Activated naive CD8-positive, alpha-beta T cell treated with anti-CD3 and anti-CD28 coated beads, Interleukin-2, amount 50 U/mL, for 16 hours (primary cell): ENCODE measurements at regions not wholly inside any gene's neighbourhood (a gene's known extent, or its start where the extent isn't known, plus 50 kb on each side); places are given as distances from the start of the nearest gene placed in this dataset.
"Not testable (repeated sequence)": the region's sequence is repeated elsewhere in the genome, so short reads cannot be mapped to it uniquely, and the experiment has no call there.

Experiments
- DNase-seq: peaks from one replicate; pipeline ENCODE4 v3.0.0-alpha.2; 2020; ENCODE audit warnings: low read depth, low spot score

GRCh38 chr9:29100762-29101161 is 1527.5 kb upstream of the C9orf72 start:
- DNase-seq: no peak

DNA sequence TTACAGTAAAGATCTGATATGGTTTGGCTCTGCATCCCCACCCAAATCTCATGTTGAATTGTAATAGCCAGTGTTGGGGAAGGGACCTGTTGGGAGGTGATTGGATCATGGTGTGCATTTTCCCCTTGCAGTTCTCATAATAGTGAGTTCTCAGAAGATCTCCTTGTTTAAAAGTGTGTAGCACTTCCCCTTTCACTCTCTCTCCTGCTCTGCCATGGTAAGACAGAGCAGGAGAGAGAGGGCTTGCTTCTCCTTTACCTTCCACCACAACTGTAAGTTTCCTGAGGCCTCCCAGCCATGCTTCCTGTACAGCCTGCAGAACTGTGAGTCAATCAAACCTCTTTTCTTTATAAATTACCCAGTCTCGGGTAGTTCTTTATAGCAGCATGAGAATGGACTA is 1530.9 kb upstream of the C9orf72 start:
- not testable (repeated sequence) for DNase-seq

DNA sequence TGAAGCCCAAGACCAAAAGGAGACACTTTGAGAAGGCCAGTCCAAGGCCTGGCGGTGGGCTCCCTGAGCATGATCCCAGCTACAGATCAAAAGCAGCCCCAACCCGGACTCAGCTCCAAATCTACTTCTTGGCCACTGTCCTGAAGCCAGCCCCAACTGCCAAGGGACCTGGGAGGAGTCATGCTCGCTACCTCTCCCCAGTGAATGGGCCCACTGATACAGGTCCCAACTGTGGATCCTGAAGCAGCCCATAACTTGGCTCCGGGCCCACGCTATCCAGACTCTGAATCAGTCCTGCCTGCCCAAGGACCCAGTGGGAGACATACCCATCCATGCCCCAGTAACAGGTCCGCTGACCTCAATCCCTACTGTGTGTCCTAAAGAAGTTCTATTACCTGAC is 1545.3 kb upstream of the C9orf72 start:
- no peak for DNase-seq

DNA sequence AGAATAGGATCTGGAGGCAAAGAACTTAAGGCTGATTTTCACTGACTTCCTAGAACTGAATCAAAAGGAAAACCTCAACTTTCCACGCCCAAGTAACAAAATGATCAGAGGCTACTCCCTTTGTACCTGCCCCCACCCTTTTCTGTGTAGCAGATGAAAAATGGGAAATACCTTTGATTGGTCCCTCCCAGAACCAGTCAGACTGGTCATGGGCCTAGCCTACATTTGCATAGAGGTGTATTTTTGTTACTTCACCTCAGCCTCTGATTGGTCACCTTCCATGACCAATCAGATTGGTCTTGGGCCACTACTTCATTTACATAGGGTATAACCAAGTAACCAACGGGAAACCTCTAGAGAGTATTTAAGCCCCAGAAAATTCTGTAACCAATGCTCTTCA is 1553.5 kb upstream of the C9orf72 start:
- DNase-seq: no peak

GRCh38 chr9:29129763-29130162 is 1556.5 kb upstream of the C9orf72 start:
- no peak for DNase-seq

DNA sequence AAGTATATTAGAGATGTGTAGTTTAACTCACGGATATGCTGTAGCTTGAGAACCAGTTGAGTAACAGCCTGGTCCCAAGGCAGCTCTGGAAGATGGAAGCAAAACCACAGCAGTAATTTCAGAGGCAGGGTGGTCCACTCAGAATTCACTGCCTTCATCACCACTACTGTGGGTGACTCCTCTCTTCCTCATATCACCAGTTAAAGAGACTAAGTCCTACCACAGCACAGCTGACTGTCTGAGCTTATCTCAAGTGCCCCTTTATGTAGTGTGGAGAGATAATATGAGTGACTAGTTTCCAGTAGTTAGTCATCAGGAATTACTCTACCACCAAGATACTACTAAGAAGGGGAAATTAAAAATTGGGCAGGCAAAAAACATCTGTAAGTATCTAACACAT is 1571.2 kb upstream of the C9orf72 start:
- DNase-seq: no peak

- DNase-seq: no peak
These were observed 1577.3 kb upstream of the C9orf72 start for GRCh38 chr9:29150606-29151005.

DNA sequence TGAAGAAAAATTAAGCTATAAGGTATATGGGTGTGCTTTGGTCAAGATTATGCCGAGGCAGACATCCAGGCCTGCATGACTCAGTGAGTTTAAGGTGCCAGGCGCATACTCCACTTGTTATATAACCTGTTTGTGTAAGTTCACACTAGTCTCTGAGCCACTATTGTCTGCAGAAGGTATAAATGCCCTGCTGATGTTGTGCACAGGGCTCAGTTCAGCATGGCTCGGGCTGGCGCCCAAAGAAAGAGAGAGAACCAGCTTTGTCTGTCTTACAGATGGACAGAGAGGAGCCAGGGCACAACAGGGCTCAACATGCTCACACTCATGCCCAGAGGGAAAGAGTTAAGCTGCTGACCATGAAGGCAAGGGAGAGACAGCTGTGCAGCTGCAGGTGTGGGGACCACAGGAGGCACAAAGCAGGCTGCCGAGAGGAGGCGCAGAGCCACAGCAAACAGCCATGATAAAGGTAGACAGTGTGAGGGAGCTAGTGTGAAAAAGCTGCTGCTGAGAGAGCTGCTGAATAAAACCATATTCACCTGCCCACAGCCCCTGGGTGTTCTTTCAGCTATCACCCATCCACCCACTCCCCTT is 1587.6 kb upstream of the C9orf72 start:
- DNase-seq: no peak

DNA sequence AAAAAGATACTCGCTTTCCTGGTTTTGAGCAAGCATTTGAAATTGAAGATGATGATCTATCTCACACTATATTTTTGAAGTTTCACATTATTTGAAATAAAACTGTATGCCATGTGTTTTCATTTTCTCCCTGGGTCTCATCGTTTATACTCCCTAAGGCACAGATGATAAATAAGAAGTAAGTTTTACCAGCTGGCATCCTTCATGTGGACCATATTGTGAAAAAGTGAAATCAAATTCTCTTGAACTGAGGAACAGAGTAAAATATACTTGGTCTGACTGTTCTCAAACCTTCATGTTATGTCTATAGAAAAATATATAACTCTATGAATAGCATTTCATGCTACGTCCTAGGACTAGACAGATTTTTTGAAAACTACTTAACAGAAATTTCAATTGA is 1600.9 kb upstream of the C9orf72 start:
- DNase-seq: no peak

DNA sequence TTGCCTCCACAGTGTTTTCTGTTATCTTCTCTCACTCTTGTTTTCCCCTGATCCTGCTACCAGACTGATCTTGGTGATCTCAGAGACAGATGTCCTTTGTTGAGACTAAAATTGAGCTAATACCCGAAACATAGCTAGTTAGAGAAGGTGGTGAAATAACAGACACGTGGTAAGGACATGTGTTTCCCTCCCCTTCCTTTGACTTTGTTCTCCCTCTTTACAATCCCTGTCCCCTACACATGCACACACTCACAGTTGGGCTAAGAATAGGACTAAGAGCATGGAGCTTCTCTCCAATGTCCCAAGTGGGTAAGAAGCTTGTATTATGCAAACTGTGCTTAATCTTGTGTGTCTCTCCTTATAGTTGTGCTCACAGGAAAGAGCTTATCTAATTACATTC is 1603.0 kb upstream of the C9orf72 start:
- DNase-seq: no peak

DNA sequence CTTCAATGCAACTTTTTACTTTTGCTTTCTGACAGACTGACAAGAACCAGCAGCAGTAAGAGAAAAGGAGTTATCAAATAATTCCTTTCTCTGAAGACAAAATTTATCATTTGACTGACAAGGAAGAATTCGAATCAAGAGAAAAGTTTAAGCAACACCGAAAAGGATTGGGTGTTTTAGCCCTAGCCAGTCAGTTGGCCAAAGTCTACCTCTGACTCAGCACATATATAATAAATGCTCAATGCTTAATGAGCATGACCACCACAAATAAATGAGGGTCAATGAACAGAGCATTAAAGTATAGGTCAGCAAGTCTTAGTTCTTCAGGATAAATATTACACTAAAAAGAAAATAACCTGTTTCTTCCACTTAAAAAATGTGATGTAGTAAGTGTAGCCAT is 1603.5 kb upstream of the C9orf72 start:
- no peak for DNase-seq

DNA sequence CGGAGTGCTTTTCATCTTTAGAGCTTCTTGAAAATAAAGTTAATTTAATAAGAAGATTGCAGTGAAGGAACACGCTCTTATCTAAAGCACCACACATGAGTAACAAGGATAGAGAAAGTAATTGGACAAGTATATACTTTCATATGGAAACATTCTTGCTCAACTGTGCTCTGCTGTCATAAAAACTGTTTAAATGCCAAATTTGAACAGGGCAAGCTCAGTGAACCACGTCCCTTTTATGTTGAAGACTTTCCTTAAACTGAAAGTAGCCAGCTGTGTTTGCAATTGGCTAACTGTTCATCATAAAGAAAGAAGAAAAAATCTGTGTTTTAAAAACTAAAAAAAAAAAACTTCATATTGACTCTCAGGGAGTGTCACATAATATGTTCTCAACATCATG is 1610.7 kb upstream of the C9orf72 start:
- no peak for DNase-seq

- not testable (repeated sequence) for DNase-seq
These were observed 1615.5 kb upstream of the C9orf72 start for GRCh38 chr9:29188771-29189170.

DNA sequence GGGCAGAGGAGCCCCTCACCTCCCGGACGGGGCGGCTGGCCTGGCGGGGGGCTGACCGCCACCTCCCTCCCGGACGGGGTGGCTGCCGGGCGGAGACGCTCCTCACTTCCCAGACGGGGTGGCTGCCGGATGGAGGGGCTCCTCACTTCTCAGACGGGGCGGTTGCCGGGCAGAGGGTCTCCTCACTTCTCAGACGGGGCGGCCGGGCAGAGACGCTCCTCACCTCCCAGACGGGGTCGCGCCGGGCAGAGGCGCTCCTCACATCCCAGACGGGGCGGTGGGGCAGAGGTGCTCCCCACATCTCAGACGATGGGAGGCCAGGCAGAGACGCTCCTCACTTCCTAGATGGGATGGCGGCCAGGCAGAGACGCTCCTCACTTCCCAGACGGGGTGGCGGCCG is 1615.9 kb upstream of the C9orf72 start:
- DNase-seq: not testable (repeated sequence)

GRCh38 chr9:29198861-29199260 is 1625.6 kb upstream of the C9orf72 start:
- no peak for DNase-seq

DNA sequence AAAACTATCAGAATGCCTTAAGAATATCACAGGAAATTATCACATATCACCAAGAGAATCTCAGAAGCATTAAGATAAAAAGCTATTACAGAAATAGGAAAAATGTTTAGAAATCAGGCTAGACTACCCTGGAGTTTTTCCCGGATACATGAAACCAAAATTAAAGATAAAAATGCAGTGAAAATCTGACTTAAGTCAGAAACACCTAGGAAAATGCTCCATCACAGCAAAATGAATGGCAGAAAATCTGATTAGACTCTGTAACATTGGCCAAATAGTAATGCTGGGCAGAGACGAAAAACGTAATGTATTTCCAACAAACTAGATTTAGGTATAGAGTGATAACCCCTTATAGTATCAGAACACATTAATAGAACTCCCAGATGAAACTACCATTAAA is 1626.7 kb upstream of the C9orf72 start:
- DNase-seq: no peak

GRCh38 chr9:29200650-29201049 is 1627.4 kb upstream of the C9orf72 start:
- DNase-seq: no peak

GRCh38 chr9:29203244-29203930 is 1630.1 kb upstream of the C9orf72 start:
- no peak for DNase-seq

- no peak for DNase-seq
These were observed 1635.4 kb upstream of the C9orf72 start for GRCh38 chr9:29208670-29209069.

- no peak for DNase-seq
These were observed 1636.5 kb upstream of the C9orf72 start for GRCh38 chr9:29209748-29210291.

GRCh38 chr9:29211003-29211579 is 1637.8 kb upstream of the C9orf72 start:
- no peak for DNase-seq

GRCh38 chr9:29211580-29212396 is 1638.5 kb upstream of the C9orf72 start:
- DNase-seq: no peak
